ENCODE measurements at regions not wholly inside any gene's neighbourhood (a gene's known extent, or its start where the extent isn't known, plus 50 kb on each side); places are given as distances from the start of the nearest gene placed in this dataset.

GRCh38 chr6:133644892-133645619 lies 243.9 kb upstream of the TCF21 start:
- TF ChIP-seq POLR2A (IDR thresholded peaks at IDR 0.05) (no peak), EP300 (IDR thresholded peaks at IDR 0.05) (no peak), CTCF (IDR thresholded peaks at IDR 0.05) (no peak)
- Histone ChIP-seq H3K27me3 (no peaks in the 10 kb centered on the region), H3K36me3 (no peaks in the 10 kb centered on the region), H3K27ac (no peak overlapping the region), H3K9me3 (no peaks in the 10 kb centered on the region), H3K4me3 (no peak overlapping the region), H3K4me1 (peaks cover 0 to 19% (median 4%) of the 10 kb centered on the region in 4 donors)
- no peak for DNase-seq (ENCODE audit: low spot score in 2 of 2)
- 27 to 32% methylated on average over 5 of the region's 5 CpGs for WGBS, 2 donors

- no peaks in the 10 kb centered on the region for H3K9me3 ChIP-seq
- H3K36me3 ChIP-seq, result no peaks in the 10 kb centered on the region
- no peak overlapping the region for H3K27ac ChIP-seq
- DNase-seq (ENCODE audit: low spot score in 2 of 2), result no peak
- peaks cover 0 to 19% (median 4%) of the 10 kb centered on the region in 4 donors for H3K4me1 ChIP-seq
- WGBS, 2 donors, result 44 to 52% methylated on average over 4 of the region's 4 CpGs
- H3K4me3 ChIP-seq, result no peak overlapping the region
- H3K27me3 ChIP-seq, result no peaks in the 10 kb centered on the region
- no peak for TF ChIP-seq CTCF (IDR thresholded peaks at IDR 0.05)
- no peak for TF ChIP-seq POLR2A (IDR thresholded peaks at IDR 0.05)
Observed at GRCh38 chr6:133645966-133646740, 242.8 kb upstream of the TCF21 start.

- Histone ChIP-seq H3K36me3 (no peaks in the 10 kb centered on the region), H3K4me3 (no peak overlapping the region), H3K27me3 (no peaks in the 10 kb centered on the region), H3K4me1 (peaks cover 0 to 19% (median 4%) of the 10 kb centered on the region in 4 donors), H3K27ac (no peak overlapping the region), H3K9me3 (no peaks in the 10 kb centered on the region)
- 90 to 98% methylated on average over 2 of the region's 2 CpGs for WGBS, 2 donors
- DNase-seq (ENCODE audit: low spot score in 2 of 2), result no peak
- no peak for TF ChIP-seq POLR2A (IDR thresholded peaks at IDR 0.05)
- TF ChIP-seq CTCF (IDR thresholded peaks at IDR 0.05), result no peak
- no peak for TF ChIP-seq EP300 (IDR thresholded peaks at IDR 0.05)
Observed at GRCh38 chr6:133648581-133648980, 240.3 kb upstream of the TCF21 start.

GRCh38 chr6:133671376-133671775 lies 217.5 kb upstream of the TCF21 start:
- no peaks in the 10 kb centered on the region for H3K27me3 ChIP-seq
- WGBS, 2 donors, result 80 to 94% methylated on average over 1 of the region's 1 CpG
- no peak for DNase-seq (ENCODE audit: low spot score in 2 of 2)
- H3K36me3 ChIP-seq, result no peaks in the 10 kb centered on the region
- no peak overlapping the region for H3K4me3 ChIP-seq
- no peaks in the 10 kb centered on the region for H3K9me3 ChIP-seq
- no peak for TF ChIP-seq CTCF (IDR thresholded peaks at IDR 0.05)
- no peak for TF ChIP-seq EP300 (IDR thresholded peaks at IDR 0.05)
- TF ChIP-seq POLR2A (IDR thresholded peaks at IDR 0.05), result no peak
- no peak overlapping the region for H3K27ac ChIP-seq
- no peaks in the 10 kb centered on the region for H3K4me1 ChIP-seq

- TF ChIP-seq POLR2A (IDR thresholded peaks at IDR 0.05), result no peak
- TF ChIP-seq CTCF (IDR thresholded peaks at IDR 0.05), result no peak
- TF ChIP-seq EP300 (IDR thresholded peaks at IDR 0.05), result no peak
- DNase-seq (ENCODE audit: low spot score in 2 of 2), result no peak
- WGBS, 2 donors, result 93 to 97% methylated on average over 3 of the region's 3 CpGs
- no peaks in the 10 kb centered on the region for H3K9me3 ChIP-seq
- H3K36me3 ChIP-seq, result no peaks in the 10 kb centered on the region
- no peaks in the 10 kb centered on the region for H3K27me3 ChIP-seq
- H3K4me1 ChIP-seq, result no peaks in the 10 kb centered on the region
- no peak overlapping the region for H3K4me3 ChIP-seq
- H3K27ac ChIP-seq, result no peak overlapping the region
Observed at GRCh38 chr6:133673056-133673455, 215.9 kb upstream of the TCF21 start.

All from tibial nerve (tissue), 4 donors.